Erythroblast (primary cell): ENCODE measurements at regions not wholly inside any gene's neighbourhood (a gene's known extent, or its start where the extent isn't known, plus 50 kb on each side); places are given as distances from the start of the nearest gene placed in this dataset.

Source experiments
- GATA1 ChIP-seq: IDR thresholded peaks from 2 replicates; pipeline ENCODE4 v1.6.1; 2011; ENCODE audit warnings: low read depth, mild to moderate bottlenecking, control low read depth, low read length, moderate library complexity
- POLR2A ChIP-seq: IDR thresholded peaks from 2 replicates; pipeline ENCODE4 v1.6.1; 2011; ENCODE audit warnings: mild to moderate bottlenecking, low read length

DNA sequence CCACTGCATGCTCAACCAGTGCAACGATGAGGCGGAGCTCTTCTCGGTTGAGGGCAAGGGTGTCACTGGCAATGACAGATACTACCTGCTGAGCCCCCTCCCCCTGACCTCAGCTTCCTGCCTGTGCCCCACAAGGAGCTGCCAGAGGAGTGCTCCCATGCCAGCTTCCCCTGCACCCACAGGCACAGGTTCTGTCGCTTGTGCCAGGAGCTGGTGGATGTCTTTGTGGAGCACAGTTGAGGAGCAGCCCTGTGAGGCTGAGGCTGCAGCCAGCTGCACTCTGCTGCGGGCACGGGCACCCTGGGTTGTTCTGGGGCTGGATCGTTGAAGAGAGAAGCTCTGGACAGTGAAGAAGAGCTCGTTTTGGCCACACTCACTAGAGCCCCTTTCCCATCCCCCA, 165.3 kb upstream of the ZNF267 start:
- TF ChIP-seq POLR2A (no peak), GATA1 (no peak)
